SK-N-SH (cell line): ENCODE measurements at regions not wholly inside any gene's neighbourhood (a gene's known extent, or its start where the extent isn't known, plus 50 kb on each side); places are given as distances from the start of the nearest gene placed in this dataset.

Experiments
- CTCF ChIA-PET: fragments of 300-600, 350-600 bp; formaldehyde crosslinking; extraction: SDS; loops from one replicate; lab custom pipeline; 2021; lab: Yijun Ruan, JAX
- POLR2A ChIA-PET: fragments of 350-600 bp; sonication (Branson Sonifier 250); formaldehyde crosslinking; extraction: SDS; loops from one replicate; lab custom pipeline; 2020; ENCODE audit warnings: antibody characterized with exemption, inconsistent platforms; lab: Yijun Ruan, JAX
- DNase-seq: peaks from one replicate; pipeline ENCODE4 v3.0.0; 2012
- H2AFZ ChIP-seq: fragments of 200-600 bp; sonication (generic); 2 replicates; pipeline ENCODE4 v1.8.1; 2016; ENCODE audit warnings: antibody characterized with exemption, mild to moderate bottlenecking, low read depth
- H3F3A ChIP-seq: fragments of 200-600 bp; sonication (generic); replicated peaks from 2 replicates; pipeline ENCODE3; 2016; ENCODE audit warnings: antibody characterized with exemption, mild to moderate bottlenecking; ENCODE audit not compliant: insufficient read depth
- H3K27ac ChIP-seq, 2 experiments: fragments of 200-500 bp in 1 of 2; fragments of 200-600 bp in 1 of 2; sonication (Bioruptor generic) in 1 of 2; sonication (generic), shearing (Covaris generic) in 1 of 2; 2 replicates each; pipeline versions ENCODE4 v1.5.1 to v1.6.1; 2014 to 2016; ENCODE audit warnings: low read depth in 2 of 2, inconsistent platforms in 1 of 2, low read length in 1 of 2, mild to moderate bottlenecking in 1 of 2, mixed read lengths in 1 of 2
- H3K27me3 ChIP-seq: fragments of 200-600 bp; sonication (generic), shearing (Covaris generic); 2 replicates; pipeline ENCODE4 v1.6.1; 2016; ENCODE audit warnings: mixed run types; ENCODE audit not compliant: insufficient read depth
- H3K36me3 ChIP-seq, 2 experiments: fragments of 200-500 bp in 1 of 2; fragments of 200-600 bp in 1 of 2; sonication (Bioruptor generic) in 1 of 2; sonication (generic) in 1 of 2; replicated peaks in 1 of 2; 2 replicates each; pipeline versions ENCODE3 to v1.5.1; 2014 to 2016; ENCODE audit warnings: low read length in 1 of 2, mild to moderate bottlenecking in 1 of 2; ENCODE audit not compliant: insufficient read depth in 2 of 2, control insufficient read depth in 1 of 2
- H3K4me1 ChIP-seq, 2 experiments: fragments of 200-500 bp in 1 of 2; fragments of 200-600 bp in 1 of 2; sonication (Bioruptor generic) in 1 of 2; sonication (generic), shearing (Covaris generic) in 1 of 2; 2 replicates each; pipeline versions ENCODE4 v1.5.1 to v1.6.1; 2014 to 2016; ENCODE audit warnings: low read depth in 1 of 2, low read length in 1 of 2, mixed run types in 1 of 2; ENCODE audit not compliant: insufficient read depth in 2 of 2, control insufficient read depth in 1 of 2
- H3K4me2 ChIP-seq: fragments of 200-600 bp; sonication (generic), shearing (Covaris generic); 2 replicates; pipeline ENCODE4 v1.6.1; 2017; ENCODE audit warnings: mixed run types
- H3K4me3 ChIP-seq, 2 experiments: fragments of 200-500 bp in 1 of 2; fragments of 200-600 bp in 1 of 2; sonication (Bioruptor generic) in 1 of 2; sonication (generic), shearing (Covaris generic) in 1 of 2; 2 replicates each; pipeline versions ENCODE4 v1.5.1 to v1.8.1; 2014 to 2016; ENCODE audit warnings: low read depth in 2 of 2, inconsistent platforms in 1 of 2, low read length in 1 of 2, mild to moderate bottlenecking in 1 of 2, mixed read lengths in 1 of 2, moderate library complexity in 1 of 2
- H3K79me2 ChIP-seq: fragments of 200-600 bp; sonication (generic); 2 replicates; pipeline ENCODE4 v1.8.1; 2017; ENCODE audit warnings: mild to moderate bottlenecking; ENCODE audit not compliant: insufficient read depth
- H3K9ac ChIP-seq: fragments of 200-600 bp; sonication (generic); 2 replicates; pipeline ENCODE4 v1.6.1; 2017; ENCODE audit warnings: mixed run types
- H3K9me2 ChIP-seq: fragments of 200-600 bp; sonication (generic); 2 replicates; pipeline ENCODE4 v1.6.1; 2017; ENCODE audit warnings: mixed run types
- H3K9me3 ChIP-seq: fragments of 200-600 bp; sonication (generic); 2 replicates; pipeline ENCODE4 v1.6.1; 2017; ENCODE audit warnings: mixed run types, mild to moderate bottlenecking, moderate library complexity
- H4K20me1 ChIP-seq: fragments of 200-600 bp; sonication (generic); 2 replicates; pipeline ENCODE4 v1.6.1; 2017; ENCODE audit warnings: mild to moderate bottlenecking, mixed run types; ENCODE audit not compliant: insufficient read depth
- FOSL2 ChIP-seq: IDR thresholded peaks from 2 replicates; pipeline ENCODE4 v1.4.0; 2012; ENCODE audit warnings: low read depth, mild to moderate bottlenecking, moderate library complexity, borderline replicate concordance
- FOXJ3 ChIP-seq: sonication (generic); formaldehyde crosslinking; IDR thresholded peaks from 2 replicates; pipeline ENCODE4 v1.5.1; 2020; ENCODE audit warnings: mild to moderate bottlenecking, missing genetic modification reagents
- FOXM1 ChIP-seq: IDR thresholded peaks from 2 replicates; pipeline ENCODE4 v1.4.0; 2012; ENCODE audit warnings: low read depth, mild to moderate bottlenecking
- MXI1 ChIP-seq: IDR thresholded peaks from 2 replicates; pipeline ENCODE4 v1.6.1; 2012; ENCODE audit warnings: mild to moderate bottlenecking, low read depth, low read length, improper control_type of control experiment
- NFIC ChIP-seq: IDR thresholded peaks from 2 replicates; pipeline ENCODE4 v1.4.0; 2012; ENCODE audit warnings: borderline replicate concordance
- NRF1 ChIP-seq: IDR thresholded peaks from 2 replicates; pipeline ENCODE4 v1.6.1; 2012; ENCODE audit warnings: low read depth, mild to moderate bottlenecking, low read length
- RAD21 ChIP-seq: IDR thresholded peaks from 2 replicates; pipeline ENCODE4 v1.6.1; 2012; ENCODE audit warnings: mild to moderate bottlenecking, low read length
- RCOR1 ChIP-seq: fragments of 150-350 bp; IDR thresholded peaks from 2 replicates; pipeline ENCODE4 v1.6.1; 2017; ENCODE audit warnings: antibody characterized with exemption, low read length
- RFX5 ChIP-seq: IDR thresholded peaks from 2 replicates; pipeline ENCODE4 v1.6.1; 2012; ENCODE audit warnings: mild to moderate bottlenecking, improper control_type of control experiment, low read length
- SMC3 ChIP-seq: IDR thresholded peaks from 2 replicates; pipeline ENCODE4 v1.6.1; 2012; ENCODE audit warnings: low read depth, low read length, improper control_type of control experiment
- TCF12 ChIP-seq: IDR thresholded peaks from 2 replicates; pipeline ENCODE4 v1.4.0; 2012
- TEAD4 ChIP-seq: IDR thresholded peaks from 2 replicates; pipeline ENCODE4 v1.4.0; 2012; ENCODE audit warnings: mild to moderate bottlenecking, borderline replicate concordance; ENCODE audit not compliant: insufficient read depth
- YY1 ChIP-seq: IDR thresholded peaks from 2 replicates; pipeline ENCODE4 v1.4.0; 2012; ENCODE audit warnings: low read depth, mild to moderate bottlenecking
- WGBS: methylation state at CpG from one replicate; pipeline ENCODE4 v1.1.6; 2017; ENCODE audit warnings: low lambda C conversion rate; 5-methylcytosine and 5-hydroxymethylcytosine counted together
- TF ChIP-seq, protein P1 (sequence below): IDR thresholded peaks from 2 replicates; pipeline ENCODE4 v1.4.0; 2012; ENCODE audit warnings: low read depth
- TF ChIP-seq, protein P2 (sequence below): IDR thresholded peaks from 2 replicates; pipeline ENCODE4 v1.4.0; 2012; ENCODE audit warnings: low read depth, borderline replicate concordance
- TF ChIP-seq, protein P3 (sequence below): IDR thresholded peaks from 2 replicates; pipeline ENCODE4 v1.6.1; 2012; ENCODE audit warnings: mild to moderate bottlenecking, low read depth, low read length, moderate library complexity

DNA sequence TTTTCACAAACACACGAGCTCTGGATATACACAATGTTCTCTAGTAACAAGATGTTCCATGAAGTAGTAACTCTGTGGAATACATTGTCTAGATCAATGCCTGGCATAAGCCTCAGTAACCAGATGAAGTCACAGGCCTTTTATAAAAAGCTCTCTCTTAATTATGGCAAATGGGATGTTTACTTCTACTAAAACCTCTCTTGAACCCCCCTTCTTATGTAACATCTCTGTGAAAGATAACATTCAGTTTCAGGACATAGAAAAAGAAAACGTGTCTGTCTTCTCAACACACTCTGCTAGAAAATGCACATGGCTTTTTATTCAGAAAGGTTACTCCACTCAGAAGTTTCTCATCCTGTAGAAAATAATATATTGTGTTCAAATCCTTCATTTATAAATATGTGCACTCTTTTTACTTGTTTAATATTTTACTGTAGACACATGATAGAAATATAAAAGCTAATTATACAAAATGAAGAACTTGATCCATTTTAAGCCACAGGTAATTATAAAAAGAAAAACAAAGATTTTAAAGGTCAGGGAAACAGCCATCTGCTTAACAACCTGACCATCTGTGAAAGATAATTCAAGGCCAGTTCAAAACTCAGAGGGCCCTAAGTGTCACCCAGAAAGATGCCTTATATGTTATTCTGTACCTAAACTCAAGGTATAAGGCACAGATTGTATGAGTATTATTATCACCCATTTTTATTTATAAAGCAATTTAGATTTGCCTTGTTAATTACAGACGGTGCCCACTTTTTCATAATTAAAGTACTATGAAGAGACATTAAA lies 812.0 kb downstream of the CDH18 start:
- no peaks in the 10 kb centered on the region for H3K36me3 ChIP-seq
- POLR2A ChIA-PET: no interaction called here

More for the DNA sequence above, 812.0 kb downstream of the CDH18 start:
- no peaks in the 10 kb centered on the region for H3K79me2 ChIP-seq
- 5% methylated on average over 3 of the region's 3 CpGs for WGBS
- DNase-seq: no peak
- H3K4me2 ChIP-seq: no peak overlapping the region
- no peak overlapping the region for H3K27ac ChIP-seq
- no peaks in the 10 kb centered on the region for H4K20me1 ChIP-seq
- CTCF ChIA-PET: no interaction called here
- TF ChIP-seq, protein P1, sequence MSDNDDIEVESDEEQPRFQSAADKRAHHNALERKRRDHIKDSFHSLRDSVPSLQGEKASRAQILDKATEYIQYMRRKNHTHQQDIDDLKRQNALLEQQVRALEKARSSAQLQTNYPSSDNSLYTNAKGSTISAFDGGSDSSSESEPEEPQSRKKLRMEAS: no peak
- TF ChIP-seq YY1 (no peak), TEAD4 (no peak), RFX5 (no peak), MXI1 (no peak), RAD21 (no peak), TCF12 (no peak), FOXM1 (no peak), SMC3 (no peak), FOSL2 (no peak), FOXJ3 (CRISPR knock-in tag) (no peak), NFIC (no peak), NRF1 (no peak), RCOR1 (no peak)
- TF ChIP-seq, protein P2, sequence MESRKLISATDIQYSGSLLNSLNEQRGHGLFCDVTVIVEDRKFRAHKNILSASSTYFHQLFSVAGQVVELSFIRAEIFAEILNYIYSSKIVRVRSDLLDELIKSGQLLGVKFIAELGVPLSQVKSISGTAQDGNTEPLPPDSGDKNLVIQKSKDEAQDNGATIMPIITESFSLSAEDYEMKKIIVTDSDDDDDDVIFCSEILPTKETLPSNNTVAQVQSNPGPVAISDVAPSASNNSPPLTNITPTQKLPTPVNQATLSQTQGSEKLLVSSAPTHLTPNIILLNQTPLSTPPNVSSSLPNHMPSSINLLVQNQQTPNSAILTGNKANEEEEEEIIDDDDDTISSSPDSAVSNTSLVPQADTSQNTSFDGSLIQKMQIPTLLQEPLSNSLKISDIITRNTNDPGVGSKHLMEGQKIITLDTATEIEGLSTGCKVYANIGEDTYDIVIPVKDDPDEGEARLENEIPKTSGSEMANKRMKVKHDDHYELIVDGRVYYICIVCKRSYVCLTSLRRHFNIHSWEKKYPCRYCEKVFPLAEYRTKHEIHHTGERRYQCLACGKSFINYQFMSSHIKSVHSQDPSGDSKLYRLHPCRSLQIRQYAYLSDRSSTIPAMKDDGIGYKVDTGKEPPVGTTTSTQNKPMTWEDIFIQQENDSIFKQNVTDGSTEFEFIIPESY: no peak
- TF ChIP-seq, protein P3, sequence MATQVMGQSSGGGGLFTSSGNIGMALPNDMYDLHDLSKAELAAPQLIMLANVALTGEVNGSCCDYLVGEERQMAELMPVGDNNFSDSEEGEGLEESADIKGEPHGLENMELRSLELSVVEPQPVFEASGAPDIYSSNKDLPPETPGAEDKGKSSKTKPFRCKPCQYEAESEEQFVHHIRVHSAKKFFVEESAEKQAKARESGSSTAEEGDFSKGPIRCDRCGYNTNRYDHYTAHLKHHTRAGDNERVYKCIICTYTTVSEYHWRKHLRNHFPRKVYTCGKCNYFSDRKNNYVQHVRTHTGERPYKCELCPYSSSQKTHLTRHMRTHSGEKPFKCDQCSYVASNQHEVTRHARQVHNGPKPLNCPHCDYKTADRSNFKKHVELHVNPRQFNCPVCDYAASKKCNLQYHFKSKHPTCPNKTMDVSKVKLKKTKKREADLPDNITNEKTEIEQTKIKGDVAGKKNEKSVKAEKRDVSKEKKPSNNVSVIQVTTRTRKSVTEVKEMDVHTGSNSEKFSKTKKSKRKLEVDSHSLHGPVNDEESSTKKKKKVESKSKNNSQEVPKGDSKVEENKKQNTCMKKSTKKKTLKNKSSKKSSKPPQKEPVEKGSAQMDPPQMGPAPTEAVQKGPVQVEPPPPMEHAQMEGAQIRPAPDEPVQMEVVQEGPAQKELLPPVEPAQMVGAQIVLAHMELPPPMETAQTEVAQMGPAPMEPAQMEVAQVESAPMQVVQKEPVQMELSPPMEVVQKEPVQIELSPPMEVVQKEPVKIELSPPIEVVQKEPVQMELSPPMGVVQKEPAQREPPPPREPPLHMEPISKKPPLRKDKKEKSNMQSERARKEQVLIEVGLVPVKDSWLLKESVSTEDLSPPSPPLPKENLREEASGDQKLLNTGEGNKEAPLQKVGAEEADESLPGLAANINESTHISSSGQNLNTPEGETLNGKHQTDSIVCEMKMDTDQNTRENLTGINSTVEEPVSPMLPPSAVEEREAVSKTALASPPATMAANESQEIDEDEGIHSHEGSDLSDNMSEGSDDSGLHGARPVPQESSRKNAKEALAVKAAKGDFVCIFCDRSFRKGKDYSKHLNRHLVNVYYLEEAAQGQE: no peak
- H3K4me3 ChIP-seq: no peak overlapping the region
- no peaks in the 10 kb centered on the region for H3K9me2 ChIP-seq
- H3F3A ChIP-seq: no peaks in the 10 kb centered on the region
- H3K4me1 ChIP-seq: no peaks in the 10 kb centered on the region
- H3K9ac ChIP-seq: no peak overlapping the region
- H3K9me3 ChIP-seq: no peaks in the 10 kb centered on the region
- H2AFZ ChIP-seq: no peak overlapping the region
- H3K27me3 ChIP-seq: no peaks in the 10 kb centered on the region
